ENCODE measurements at regions not wholly inside any gene's neighbourhood (a gene's known extent, or its start where the extent isn't known, plus 50 kb on each side); places are given as distances from the start of the nearest gene placed in this dataset.

DNA sequence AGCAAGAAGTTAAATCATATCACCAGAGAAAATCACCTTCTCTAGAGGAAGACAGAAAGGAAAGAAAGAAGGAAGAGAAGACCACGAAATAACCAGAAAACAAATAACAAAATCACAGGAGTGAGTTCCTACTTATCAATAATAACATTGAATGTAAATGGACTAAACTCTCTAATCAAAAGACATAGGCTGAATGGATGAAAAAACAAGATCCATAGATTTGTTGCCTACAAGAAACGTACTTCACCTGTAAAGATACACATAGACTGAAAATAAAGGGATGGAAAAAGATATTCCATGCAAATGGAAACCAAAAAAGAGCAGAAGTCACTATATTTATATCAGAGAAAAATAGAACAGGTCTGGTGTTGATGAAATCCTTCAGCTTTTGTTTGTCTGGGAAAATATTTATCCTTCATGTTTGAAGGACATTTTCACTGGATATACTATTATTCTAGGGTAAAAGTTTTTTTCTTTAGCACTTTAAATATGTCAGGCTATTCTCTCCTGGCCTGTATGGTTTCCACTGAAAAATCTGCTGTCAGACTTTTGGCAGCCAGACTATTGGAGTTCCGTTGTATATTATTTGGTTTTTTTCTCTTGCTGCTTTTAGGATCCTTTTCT is 202.5 kb upstream of the DUSP10 start:
- no peak for DNase-seq

DNA sequence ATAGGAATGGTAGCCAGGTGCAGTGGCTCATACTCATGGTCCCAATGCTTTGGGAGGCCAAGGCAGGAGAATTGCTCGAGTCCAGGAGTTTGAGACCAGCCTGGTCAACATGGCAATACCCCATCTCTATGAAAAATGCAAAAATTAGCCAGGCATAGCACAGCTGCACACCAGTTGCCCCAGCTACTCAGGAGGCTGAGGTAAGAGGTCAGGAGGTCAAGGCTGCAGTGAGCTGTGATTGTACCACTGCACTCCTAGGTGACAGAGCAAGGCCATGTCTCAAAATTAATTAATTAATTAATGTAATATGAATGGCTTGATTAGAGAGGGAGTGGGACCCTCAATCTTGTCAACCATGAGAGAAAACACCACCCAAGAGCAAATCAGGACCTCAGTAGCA is 198.7 kb upstream of the DUSP10 start:
- no peak for DNase-seq

- DNase-seq, result peak in 1 of 2 donors; percentile 52
Measured at GRCh38 chr1:221939607-221940006, 197.7 kb upstream of the DUSP10 start.

GRCh38 chr1:221937155-221937953 is 195.5 kb upstream of the DUSP10 start:
- DNase-seq, result no peak

GRCh38 chr1:221933814-221934213 is 191.9 kb upstream of the DUSP10 start:
- no peak for DNase-seq

- DNase-seq, result no peak
Measured at GRCh38 chr1:221926441-221926840, 184.6 kb upstream of the DUSP10 start.

DNA sequence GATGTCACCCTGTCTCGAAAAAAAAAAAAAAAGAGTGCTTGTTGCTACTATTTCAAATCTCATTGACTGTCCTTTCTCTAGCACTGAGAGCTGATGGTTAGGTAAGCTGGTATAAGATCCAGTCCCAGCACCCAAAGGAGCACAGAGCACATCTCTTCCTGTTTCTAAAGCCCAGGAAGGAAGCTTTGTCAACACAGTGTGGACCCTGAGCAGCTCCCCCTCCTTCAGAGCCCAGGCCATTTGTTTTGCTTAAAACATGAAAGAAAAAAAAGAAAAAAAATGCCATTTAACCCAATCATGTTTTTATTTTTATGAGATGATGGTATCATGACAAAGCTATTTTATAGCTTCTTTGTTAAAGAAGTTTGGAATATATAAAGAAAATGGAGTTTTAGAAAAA is 184.1 kb upstream of the DUSP10 start:
- DNase-seq, result no peak

DNA sequence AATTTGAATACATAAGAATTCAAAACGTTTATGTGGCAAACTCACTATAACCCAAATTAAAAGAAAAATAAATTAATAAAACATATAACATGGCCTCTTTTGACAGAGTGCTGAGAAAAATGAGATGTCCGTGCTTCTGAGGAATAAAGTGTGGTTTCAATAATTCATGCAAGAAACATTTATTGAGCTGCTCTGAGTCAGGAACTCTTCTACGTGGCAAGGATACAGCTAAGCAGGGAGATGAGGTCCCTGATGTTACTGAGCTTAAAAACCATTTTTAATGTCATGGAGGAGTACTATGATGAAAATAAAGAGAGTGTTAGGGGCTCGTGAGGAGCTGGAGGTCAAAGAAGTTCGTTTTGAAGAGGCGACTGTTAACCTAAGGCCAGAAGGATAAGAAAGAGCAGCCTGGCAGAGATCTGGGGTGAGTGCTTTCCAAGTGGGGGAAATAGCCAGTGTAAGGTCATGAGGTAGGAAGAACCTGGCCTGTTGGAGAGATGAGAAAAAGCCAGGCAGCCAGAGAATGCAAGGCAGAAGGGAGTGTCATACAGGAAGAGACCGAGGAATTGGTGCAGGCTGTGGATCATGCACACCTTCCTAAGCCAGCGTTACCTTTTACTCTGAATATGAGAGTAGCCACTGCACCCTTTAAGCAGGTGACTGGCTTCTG is 182.2 kb upstream of the DUSP10 start:
- no peak for DNase-seq

DNA sequence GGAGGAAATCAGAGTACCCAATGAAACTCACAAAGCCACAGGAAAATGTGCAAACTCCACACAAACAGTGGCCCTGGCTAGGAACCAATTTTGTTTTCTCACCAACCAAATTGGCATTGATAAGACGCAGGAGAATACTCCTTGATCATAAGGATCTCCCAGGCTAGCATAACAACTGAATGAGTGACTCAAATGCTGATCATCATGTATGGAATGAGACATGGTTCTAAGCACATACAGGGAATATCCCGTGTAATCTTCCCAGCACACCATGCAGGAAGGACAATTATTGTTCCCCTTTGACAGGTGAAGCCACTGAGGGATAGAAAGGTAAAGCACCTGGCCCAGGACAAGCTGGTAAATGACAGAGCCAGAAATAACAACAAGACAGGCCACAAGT is 180.0 kb upstream of the DUSP10 start:
- no peak for DNase-seq

GRCh38 chr1:221919743-221920142 is 177.9 kb upstream of the DUSP10 start:
- no peak for DNase-seq

DNA sequence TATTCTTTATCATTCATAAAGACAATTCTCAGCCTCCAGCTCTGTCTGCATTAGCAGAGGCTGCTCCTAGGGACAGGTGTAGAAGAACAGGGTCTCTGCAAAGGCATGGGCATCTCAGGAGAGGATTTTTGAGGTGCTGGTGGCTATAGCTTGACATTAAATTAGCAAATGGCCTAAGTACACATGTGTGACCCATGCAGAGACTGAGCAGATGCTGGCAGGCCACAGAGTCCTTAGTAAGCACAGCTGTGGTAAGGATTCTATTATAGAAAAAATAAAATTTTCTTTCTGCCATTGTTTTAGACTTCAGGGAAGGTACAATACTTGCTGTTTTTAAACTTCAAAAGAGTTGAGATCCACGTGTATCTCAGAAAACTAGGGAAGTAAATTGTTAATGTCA is 177.5 kb upstream of the DUSP10 start:
- no peak for DNase-seq

DNA sequence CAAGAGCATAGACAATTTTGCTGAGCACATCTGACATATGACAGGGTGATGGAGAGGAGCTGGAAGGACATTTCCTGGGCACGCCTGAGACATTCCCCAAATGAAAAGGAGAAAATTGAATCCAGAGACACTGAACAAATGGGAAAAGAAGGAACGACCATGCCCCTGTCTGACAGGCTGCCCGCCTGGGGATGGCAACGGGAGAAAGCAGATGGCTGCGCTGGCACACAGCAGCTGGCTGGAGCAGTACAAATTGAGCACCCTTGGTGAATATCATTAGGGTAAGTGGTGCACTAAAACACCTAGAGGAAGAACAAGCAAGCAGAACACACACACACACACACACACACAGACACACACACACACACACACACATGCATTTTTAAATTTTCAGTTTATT is 174.3 kb upstream of the DUSP10 start:
- DNase-seq, result no peak

- no peak for DNase-seq
Measured at GRCh38 chr1:221915764-221916163, 173.9 kb upstream of the DUSP10 start.

DNA sequence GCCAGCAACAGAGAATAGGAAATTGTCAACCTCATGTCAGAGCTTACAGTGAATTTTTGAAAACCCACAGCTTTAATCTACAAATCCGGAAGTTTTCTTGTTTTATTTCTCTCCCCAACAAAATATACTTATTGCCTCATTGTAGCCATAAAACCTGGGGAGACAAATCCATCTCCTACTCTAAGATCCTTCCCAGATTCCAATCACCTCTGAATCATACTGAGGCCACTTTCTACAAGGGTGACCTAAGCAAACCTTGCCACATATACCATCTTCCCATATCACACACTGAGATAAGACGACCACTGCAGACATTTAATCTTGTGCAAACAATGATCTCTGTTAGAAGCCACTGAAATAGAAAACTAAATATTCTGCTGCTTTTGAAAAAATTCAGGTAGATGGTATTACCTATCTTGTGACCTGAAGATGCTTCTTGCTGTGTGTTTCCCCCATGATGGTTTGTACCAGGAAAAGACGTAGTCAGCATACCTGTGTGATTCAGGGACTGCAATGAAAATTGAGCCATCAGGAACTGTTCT is 171.5 kb upstream of the DUSP10 start:
- no peak for DNase-seq

- DNase-seq, result no peak
Measured at GRCh38 chr1:221912230-221912629, 170.3 kb upstream of the DUSP10 start.

DNA sequence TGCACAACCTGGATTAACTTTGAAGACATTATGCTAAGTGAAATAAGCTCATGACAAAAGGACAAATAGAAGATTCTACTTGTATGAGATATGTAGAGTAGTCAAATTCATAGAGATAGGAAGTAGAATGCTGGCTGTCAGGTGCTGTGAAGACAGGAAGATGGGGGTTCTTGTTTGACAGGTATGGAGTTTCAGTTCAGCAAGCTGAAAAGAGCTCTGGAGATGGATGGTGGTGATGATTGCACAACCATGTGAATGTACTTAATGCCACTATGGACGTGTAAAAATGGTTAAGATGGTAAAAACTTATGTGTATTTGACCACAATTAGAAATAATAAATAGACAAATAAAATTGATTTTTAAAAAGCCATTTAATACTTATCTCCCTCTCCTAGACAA is 169.8 kb upstream of the DUSP10 start:
- no peak for DNase-seq

DNA sequence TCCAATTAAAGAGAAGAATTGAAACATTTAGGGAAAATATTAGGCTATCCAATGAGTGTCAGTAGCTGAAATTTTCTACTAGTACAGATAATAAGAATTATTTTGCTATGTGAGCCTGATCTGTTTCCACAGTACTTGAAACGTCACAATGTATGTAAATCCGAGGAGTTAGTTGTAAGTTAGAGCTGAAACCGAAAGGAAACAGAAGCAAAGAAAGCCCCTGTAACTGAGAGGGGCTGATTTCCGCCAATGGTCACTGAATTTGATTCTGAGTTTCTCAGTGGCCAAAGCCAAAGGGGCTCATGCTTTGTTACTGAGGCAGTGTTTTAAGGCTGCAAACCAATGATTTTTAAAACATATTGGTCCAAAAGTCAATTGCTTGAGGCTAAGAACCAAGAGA is 168.3 kb upstream of the DUSP10 start:
- no peak for DNase-seq

DNA sequence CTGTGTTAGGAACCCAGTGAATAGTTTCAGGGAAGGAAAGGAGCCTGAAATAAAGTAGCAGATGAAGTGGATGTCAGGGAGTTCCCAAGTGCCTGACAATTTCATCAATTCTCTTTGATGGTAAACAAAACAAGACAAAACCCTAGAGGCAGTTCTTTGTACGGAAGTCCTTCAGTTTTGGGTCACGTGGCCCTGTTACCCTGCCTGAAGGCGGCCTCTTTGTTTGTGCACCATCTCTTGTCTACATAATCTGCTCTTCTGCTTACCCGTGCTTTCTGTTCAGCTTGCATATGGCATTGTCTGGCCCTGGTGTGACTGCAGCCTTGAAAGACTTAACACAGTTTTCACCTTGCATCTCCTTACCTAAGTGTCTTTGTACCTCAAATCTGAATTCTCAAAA is 166.7 kb upstream of the DUSP10 start:
- no peak for DNase-seq

- DNase-seq, result no peak
Measured at GRCh38 chr1:221907166-221907932, 165.5 kb upstream of the DUSP10 start.

GRCh38 chr1:221905802-221906201 is 163.9 kb upstream of the DUSP10 start:
- no peak for DNase-seq

DNA sequence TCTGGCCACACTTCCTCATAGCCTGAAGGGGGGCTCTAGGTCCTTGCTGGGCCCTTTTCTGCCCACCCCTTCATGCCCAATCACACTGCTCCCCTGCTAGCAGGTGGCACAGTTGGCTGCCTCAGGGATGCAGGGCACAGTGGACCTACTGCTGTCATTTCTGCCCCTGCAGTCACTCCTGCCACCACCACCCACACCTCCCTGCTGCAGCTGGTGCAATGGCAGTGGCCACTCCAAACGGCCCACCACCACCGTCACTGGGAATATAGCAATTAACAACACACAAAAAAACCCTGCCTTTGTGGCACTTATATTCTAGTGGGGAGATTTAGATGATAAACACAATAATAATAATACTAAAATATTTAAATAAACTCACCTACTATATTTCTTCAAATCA is 162.4 kb upstream of the DUSP10 start:
- no peak for DNase-seq

DNA sequence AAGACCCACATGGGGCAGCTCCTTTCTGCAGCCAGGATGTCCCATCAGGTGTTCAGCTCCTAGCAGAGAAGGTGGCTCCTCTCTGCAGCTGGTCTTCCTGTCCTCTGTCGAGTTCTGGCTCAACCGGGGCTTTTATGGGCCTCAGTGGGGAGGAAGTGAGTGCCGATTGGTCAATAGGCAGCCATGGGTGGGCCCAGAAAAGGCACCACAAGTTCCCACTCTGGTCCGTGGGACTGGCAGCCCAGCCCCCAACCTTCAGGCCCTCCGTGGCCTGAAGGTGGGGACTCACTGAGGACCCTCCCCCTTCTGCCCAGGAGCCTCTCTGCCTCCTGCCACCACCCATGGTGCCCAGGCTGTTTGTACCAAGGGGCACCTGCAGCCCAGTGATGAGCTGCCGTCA is 161.7 kb upstream of the DUSP10 start:
- no peak for DNase-seq

GRCh38 chr1:221902961-221903360 is 161.1 kb upstream of the DUSP10 start:
- no peak for DNase-seq
